HG03097 (cell line): ENCODE measurements at regions not wholly inside any gene's neighbourhood (a gene's known extent, or its start where the extent isn't known, plus 50 kb on each side); places are given as distances from the start of the nearest gene placed in this dataset.

Source experiments
- ATAC-seq: cut with Tn5 transposase; IDR thresholded peaks from one replicate; pipeline ENCODE4 v1.9.1; 2021; ENCODE audit not compliant: unreplicated experiment, low FRiP score

DNA sequence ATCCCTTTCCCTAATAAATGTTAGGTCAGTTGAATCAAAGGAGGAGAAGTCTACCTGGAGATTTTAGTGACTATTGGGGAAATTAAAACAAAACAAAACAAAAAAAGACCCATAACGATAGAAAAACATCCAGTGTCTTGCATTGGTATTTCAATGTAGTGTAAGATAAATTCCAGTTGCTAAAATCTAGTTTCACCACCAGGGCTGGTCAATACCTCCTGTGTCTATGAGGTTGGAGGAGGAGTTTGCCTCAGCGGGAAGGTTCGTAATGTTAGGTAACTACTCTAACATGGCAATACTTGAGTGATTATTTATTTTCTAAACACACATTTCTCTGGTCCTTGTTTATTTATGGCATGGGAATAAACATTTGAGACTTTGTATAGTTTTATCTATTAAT, 483.2 kb downstream of the FGF9 start:
- no peak for ATAC-seq

DNA sequence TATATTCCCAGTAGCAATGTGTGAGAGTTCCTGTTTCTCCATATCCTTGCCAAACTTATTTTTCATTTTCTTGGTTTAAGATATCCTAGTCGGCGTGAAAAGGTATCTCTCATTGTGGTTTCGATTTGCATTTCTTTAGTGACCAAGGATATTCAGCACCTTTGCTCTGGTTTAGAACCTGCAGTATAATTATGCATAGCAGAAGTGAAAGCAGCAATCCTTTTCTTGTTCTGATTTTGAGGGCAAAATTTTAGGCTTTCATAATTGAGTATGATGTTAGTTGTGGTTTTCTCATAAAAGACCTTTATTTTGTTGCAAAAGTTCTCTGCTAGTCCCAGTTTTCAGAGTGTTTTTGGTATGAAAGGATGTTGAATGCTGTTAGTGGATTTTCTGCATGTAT, 491.0 kb downstream of the FGF9 start:
- ATAC-seq = peak; percentile 83

DNA sequence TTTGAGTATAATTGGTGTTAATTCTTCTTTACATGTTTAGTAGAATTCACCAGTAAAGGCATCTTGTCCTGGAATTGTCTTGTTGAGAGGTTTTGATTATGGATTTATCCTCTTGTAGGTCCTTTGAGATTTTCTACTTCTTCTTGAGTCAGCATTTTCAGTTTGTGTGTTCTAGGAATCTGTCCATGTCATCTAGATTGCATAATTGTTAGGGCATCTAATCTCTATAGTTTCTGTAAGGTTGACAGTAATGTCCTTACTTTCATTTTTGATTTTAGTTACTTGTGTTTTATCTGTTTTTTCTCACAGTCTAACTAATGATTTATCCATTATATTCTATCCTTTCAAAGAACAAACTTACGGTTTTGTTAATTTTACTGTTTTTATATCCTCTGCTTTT, 492.0 kb downstream of the FGF9 start:
- ATAC-seq = no peak

DNA sequence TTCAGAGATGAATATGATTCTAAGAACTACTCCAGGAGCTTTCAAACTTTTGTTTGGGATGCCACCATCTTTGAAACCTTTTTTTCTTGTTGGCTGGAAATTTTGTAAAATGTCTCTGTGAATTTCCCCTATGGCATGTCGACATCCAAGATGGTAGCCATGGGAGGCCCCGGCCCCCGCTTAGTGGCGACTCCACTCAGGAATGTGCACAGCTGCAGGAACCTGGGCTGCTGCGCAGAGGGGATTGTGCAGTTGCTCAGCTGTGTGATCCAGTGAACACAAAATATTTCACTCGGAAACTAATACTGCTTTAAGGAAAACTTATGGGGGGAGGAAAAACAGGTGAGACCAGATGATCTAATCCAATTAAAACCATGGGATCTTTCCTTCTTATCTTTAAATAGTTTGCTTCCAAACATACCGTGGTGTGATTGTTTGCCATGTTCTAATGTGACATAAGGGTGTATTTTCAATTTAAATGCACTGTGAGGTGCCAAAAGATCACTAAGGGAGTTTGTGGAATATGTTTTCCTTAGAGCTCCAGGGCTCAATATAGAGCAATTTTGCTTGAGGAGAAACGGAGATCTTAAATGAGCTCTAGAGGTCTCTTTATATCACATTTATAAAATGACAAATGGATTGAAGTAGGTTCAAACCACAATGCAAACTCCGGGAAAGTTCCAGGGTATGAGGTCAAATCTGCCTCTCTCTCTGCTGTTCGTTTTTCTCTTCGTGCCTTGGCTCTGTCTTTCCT, 497.7 kb downstream of the FGF9 start:
- ATAC-seq = no peak

DNA sequence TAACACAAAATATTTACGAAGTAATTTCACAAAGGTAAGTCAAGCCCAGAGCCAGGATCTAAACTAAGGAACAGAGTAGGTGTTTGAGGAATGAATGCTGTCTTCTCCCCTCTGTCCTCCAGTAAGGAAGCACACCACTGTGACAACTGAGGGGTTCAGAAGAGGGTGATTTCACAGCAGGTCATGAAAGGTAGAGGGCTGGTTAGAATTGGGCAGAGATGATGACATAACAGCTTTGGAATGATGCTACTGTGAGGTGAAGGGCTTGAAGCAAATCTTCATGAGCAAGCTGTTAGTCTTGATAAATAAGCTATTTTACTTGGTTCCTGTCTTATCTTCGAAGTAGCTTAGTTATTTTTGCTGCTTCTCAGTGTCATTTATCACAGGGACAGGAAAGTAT, 498.6 kb downstream of the FGF9 start:
- ATAC-seq = no peak

DNA sequence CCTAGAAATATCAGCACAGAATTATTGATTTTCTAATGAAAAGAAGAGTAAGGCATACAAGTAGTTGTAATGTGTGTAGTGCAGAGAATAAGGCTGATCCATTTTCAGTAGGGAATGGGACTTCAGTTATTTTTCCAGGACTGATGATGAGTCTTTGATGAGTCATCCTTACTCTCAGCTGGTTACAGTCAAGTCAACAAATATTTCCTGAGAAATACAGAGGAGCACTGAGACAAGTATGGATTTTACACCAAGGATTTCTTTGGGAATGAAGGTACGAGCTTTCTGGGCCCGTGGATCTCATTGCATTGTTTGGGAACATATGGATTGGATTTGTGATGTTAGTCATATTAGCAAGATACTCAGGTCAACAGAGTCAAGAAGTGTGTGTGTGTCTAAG, 502.7 kb downstream of the FGF9 start:
- ATAC-seq = no peak

DNA sequence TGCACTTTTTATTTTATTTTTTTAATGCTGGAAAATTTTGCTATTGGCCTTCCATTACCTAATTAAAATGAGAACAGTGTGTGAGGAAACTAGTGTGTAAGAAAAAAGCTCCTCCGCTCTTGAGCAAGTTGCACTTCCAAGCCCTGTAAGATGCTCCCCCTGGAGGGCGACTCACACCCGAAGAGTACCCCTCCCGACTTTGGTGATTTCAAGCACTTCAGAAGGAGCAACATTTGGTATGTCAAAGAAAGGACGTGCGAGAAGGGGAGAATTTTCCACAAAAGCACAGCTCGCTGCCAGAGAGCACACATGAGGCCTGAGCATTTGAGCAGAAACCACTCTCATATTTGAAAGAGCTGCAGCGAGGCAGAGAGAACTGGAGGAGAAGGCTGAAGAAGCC, 504.4 kb downstream of the FGF9 start:
- ATAC-seq = no peak

DNA sequence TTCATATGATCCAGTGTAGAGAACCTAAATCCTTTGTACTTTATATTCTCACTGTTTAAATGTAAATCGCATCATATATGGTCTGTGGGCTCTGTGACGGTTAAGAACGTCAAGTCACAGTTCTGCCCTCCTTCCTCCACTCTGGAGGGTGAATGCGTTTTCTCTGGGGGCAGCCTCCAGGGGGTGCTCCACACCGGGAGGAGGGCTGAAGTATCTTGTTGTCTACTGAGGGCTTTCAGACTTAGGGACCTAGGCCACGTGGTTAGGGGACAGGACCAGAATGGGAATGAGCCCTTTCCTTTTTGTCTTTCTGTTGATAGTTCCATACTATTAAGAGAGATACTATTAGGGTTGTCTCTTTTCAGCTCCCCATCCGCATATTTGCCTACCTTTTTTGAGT, 504.9 kb downstream of the FGF9 start:
- ATAC-seq = no peak

DNA sequence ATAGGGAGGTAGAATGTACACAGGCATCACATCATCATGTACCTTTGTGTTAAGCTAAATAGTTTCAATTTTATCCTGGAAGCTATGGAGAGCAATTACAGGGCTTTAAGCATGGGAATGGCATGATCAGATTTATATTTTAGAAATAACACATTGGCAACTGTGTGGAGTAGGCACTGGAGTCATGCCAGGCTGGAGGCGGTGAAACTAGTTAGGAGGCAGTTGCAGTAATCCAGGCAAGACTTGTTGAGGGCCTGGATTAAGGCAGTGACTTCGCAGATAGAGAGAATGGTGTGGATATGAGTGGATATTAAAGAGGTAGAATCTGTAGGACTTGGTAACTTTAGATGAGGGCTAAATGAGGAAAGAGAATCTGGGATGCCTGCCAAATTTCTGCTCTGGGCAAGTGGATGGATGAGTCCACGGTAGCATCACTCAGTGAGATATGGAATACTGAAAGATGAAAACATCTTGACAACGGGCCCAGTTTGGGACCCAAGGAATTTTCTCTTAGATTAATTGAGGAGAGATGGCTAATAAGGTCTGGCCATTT, 506.2 kb downstream of the FGF9 start:
- ATAC-seq = no peak

DNA sequence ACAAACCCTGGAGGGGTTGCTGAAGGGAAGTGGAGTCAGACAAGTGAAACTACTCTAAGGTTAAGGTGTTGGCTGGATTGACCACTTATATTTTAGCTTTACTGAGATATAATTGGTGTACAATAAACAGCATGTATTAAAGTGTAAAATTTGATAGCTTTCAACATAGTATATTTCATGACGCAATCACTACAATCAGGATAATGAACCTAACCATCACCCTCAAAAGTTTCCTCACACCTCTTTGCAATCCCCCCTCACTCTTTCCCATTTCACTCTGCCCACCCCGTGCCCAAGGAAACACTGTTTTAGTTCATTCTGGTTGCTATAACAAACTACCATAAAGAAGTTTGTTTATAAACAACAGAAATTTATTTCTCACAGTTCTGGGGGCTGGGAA, 508.0 kb downstream of the FGF9 start:
- ATAC-seq = no peak

DNA sequence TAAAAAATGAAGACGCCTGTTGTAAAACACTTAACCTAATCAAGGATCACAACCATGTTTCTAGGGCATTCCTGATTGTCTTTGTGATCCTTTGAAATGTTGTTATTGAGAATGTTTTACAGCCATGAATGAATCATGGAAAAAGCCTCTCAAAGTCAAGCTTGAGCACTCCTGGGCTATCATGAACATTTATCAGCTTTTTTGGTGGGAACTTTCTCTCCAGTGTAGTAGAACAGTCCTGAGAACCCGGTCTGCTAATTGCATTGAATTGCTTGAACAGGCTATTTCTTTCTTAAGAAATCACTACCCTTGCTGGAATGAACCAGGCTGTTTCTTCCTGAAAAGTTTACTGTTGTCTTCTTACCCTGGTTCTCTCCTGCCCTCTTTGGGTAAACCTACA, 516.5 kb downstream of the FGF9 start:
- no peak for ATAC-seq

DNA sequence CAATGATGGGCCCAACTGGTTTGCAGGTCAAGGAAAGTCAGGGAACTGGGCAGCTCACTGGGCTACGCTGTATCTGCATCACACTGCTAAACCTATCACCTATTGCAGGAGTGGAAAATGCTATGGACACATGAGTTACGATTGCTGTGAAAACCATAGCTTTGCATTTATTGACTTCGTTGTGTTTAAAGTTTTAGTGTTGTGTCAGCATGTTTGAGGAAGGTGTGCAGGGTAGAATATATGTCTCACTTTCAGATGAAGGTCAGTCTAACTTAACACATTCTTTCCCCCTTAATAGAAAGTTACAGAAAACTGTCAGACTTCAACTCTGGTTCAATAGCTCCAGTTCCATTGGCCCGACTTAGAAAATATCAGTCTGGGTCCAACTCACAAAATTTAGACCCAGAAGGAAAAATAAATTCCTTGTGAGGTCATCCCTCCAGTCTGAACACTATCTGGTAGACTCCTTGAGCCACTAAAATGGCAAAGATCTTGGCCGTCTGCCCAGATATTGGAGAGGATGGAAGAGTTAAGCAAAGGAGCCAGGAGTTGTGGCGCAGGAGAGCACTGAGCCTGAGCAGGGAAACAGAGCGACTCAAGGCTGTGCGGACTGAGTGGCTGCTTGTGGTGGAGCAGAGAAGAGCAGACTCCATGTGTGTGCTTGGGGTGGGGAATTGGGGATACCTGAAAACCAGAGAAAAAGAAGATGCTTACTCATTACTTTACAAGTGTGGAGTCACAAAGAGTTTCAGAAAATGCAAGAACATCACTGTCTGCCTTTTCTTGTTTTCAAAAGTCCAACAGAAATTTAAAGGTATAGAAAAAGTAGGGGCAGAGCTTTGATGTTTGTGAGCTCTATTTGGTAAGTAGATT, 518.5 kb downstream of the FGF9 start:
- ATAC-seq = no peak

DNA sequence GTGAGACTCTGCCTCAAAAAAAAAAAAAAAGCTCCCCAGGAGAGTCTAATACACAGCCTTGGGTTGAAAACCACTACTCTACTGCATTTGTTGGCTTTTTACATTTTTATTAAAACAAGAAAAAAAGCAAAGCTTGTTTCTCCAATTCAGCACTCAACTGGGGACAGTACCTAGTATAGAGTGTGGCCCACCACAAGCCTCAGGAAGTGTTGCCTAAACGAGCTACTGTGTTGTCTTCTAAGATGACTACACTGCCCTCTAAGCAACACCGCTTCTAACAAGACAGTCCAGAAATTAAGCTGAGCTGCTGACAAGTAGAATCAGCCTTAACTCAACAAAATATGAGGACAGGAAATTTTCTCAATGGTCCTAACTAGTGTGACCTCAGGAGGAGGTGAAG, 522.2 kb downstream of the FGF9 start:
- no peak for ATAC-seq

DNA sequence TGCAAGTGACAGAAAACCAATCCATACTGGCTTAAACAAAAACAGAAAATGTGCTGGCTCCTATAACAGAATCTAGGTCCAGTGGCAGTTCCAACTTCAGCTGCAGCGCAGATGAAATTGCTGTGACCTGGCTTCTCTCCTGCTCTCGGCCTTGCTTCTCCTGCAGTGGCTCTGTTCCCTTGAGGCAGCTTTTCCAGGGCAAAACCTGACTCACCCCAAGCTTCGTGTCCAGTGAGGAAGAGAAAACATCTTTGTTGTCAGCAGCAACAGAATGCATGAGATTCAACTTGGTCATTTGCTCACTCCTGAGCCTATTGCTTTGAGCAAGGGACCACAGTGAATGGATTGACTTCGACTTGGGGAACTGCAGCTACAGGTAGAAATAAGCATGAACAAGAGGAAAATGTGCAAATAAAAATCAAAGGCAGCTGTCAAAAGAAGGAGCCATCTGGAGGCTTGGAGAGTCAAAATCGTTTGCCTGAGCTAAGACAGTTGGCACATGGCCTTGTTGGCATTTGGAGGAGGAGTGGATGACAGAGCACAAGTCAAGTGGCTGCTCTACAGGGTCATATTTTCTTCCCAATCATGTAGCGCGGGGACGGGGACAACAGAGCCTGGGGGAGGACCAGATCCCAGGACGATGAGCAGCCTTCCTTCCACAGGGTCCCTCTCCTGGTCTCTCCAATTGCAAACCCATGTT, 523.4 kb downstream of the FGF9 start:
- no peak for ATAC-seq

DNA sequence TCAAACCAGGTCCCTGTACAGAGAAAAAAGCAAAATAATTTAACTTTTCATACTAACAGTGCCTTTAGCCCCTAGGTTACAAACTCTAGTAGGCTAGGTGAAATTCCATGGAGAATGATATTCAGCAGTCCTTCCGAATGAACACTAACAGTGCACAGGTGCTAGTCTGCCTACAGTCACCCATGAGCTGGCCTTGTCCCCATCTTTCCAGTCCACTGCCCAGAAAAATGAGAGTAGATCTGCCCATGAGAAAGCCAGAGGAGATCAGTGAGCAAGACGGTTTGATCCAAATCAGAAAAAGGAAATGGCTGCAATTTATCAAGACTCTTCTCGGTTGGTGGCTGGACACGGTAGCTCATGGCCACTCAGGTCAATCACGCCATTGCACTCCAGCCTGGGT, 524.9 kb downstream of the FGF9 start:
- no peak for ATAC-seq

DNA sequence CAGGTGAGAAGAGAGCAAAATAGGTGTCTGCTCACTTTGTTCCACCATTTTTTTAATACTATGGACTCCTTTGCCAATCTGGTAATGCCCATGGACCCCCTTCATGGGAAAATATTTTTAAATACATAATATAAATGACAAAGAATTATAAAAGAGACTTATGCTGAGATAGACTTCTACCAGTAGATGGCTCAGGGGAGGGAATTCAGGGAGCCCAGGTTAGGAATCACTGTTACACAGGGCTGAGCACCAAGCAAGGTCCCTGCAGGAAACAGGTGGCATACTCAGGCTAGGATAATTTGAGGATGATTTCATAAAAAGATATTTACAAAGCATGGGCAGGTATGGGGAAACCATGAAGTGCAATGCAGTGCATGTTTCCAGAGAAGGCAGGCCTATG, 525.9 kb downstream of the FGF9 start:
- no peak for ATAC-seq

DNA sequence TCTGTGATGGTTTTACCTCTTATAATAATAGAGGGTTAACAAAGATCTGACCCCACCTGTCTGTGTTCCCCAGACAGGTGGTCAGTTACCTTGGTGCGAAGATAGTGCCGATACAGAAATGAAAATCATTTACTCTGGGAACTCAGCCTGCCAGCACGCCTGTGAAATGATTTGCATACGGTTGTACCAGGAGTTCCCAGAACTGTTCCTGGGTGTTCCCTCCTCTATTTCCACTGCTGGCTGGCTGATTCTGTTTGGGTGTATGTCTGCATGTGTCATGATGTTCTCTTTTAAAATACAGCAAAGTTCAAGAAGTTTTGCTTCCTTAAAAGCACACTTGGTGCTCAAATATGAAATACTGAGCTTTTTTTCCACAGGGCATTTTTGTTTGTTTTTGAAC, 527.1 kb downstream of the FGF9 start:
- ATAC-seq = no peak

DNA sequence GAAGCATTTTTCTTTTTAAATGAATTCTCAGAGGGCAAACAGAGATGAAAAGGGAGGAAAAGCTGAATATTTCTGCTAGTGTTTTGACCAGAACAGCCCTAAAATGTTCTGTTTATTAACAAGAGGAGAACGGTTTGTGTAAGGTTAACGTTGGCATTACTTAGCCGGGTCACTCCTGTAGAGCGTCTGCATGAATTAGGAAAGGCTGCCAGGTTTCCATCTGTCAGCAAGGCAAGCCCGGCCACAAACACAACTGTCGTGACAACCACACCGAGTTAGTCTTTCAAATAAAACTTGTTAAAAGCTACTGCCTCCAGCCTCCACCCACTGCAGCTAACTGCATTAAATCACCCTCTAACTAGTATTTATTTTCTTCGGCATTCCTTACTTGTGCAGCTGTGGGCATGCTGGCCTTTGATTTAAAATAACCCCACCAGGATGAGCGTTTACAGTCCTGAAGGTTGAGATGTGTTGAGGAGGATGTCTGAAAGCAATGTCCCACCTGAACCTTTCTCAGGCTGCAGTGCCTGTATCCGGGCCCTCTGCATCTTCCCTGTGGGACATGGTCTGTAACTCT, 527.9 kb downstream of the FGF9 start:
- no peak for ATAC-seq

DNA sequence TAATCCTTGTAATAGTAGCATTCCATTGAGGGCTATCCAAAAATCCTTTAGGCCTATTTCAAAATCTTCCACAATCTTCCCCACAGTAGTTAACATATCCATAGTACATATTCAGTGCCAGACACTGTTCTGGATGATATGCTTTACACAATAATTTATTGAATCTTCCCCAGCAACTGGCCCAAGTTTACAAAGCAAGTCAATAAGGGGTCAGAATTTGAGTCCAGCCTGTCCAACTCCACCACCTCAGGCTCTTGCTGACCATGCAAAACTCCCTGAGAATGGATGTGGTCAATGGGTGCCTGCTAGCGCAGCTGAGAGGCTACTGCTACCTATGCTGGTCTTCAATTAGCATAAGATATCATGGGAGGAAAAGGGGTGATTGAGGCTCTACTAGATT, 529.6 kb downstream of the FGF9 start:
- ATAC-seq = no peak

DNA sequence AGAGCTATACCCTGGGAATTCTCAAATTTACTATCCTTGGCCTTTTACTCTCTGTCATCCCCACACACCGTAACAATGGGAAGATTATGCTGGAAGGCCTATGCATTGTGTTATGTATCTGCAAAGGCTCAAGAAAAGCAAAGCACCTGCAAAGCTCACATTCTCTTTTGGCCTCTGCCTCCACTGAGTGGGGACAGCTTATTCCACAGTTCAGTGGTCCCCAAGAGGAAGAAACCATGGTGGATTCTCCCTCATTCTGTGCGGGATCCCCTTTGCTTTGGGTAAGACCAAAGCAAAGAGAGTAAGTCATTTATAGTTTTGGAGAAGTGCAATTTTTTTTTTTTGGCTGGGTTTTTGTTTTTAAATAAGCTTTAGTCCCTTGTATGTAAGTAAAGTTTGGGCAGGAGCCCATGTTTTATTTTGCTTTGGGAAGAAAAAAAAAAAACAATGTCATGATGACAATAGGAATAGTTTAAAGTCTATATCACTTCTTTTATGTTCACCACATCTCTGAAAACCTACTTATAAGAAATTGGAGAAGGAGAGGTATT, 530.6 kb downstream of the FGF9 start:
- no peak for ATAC-seq
